Loucy (cell line): ENCODE measurements at regions not wholly inside any gene's neighbourhood (a gene's known extent, or its start where the extent isn't known, plus 50 kb on each side); places are given as distances from the start of the nearest gene placed in this dataset.

Experiments used
- H2AFZ ChIP-seq: fragments of 200-600 bp; sonication (generic); 2 replicates; pipeline ENCODE4 v1.6.0; 2016; ENCODE audit warnings: antibody characterized with exemption, mild to moderate bottlenecking, low read length, moderate library complexity
- H3F3A ChIP-seq: fragments of 200-600 bp; 2 replicates; pipeline ENCODE4 v1.6.0; 2016; ENCODE audit warnings: antibody characterized with exemption, low read depth, mild to moderate bottlenecking
- H3K27me3 ChIP-seq: fragments of 200-600 bp; sonication (generic); 2 replicates; pipeline ENCODE4 v1.6.1; 2014; ENCODE audit warnings: low read length, mild to moderate bottlenecking; ENCODE audit not compliant: insufficient read depth, poor library complexity, severe bottlenecking
- H3K36me3 ChIP-seq: fragments of 200-600 bp; sonication (generic); 2 replicates; pipeline ENCODE4 v1.6.1; 2016; ENCODE audit warnings: low read length; ENCODE audit not compliant: insufficient read depth
- H3K4me1 ChIP-seq: fragments of 200-600 bp; sonication (generic); 2 replicates; pipeline ENCODE4 v1.5.1; 2014; ENCODE audit warnings: low read length, mild to moderate bottlenecking; ENCODE audit not compliant: insufficient read depth, poor library complexity, severe bottlenecking
- H3K4me2 ChIP-seq: fragments of 200-600 bp; sonication (generic); 2 replicates; pipeline ENCODE4 v1.6.0; 2014; ENCODE audit warnings: antibody characterized with exemption, low read length, low read depth, mild to moderate bottlenecking; ENCODE audit not compliant: poor library complexity, severe bottlenecking
- H3K4me3 ChIP-seq: fragments of 200-600 bp; sonication (generic); 2 replicates; pipeline ENCODE4 v1.5.1; 2014; ENCODE audit warnings: low read length, mild to moderate bottlenecking, mixed read lengths; ENCODE audit not compliant: poor library complexity, severe bottlenecking
- H3K79me2 ChIP-seq: fragments of 200-600 bp; sonication (generic); 2 replicates; pipeline ENCODE4 v1.6.1; 2014; ENCODE audit warnings: low read length; ENCODE audit not compliant: insufficient read depth
- H3K9ac ChIP-seq: fragments of 200-600 bp; sonication (generic); 2 replicates; pipeline ENCODE4 v1.6.0; 2014; ENCODE audit warnings: mild to moderate bottlenecking, low read depth, low read length, moderate library complexity; ENCODE audit not compliant: poor library complexity, severe bottlenecking
- H3K9me2 ChIP-seq: fragments of 200-600 bp; sonication (generic); replicated peaks from 2 replicates; pipeline ENCODE4 v1.6.1; 2016; ENCODE audit warnings: low read depth, low read length, mixed read lengths
- H3K9me3 ChIP-seq: fragments of 200-600 bp; sonication (generic); 2 replicates; pipeline ENCODE4 v1.6.1; 2014; ENCODE audit warnings: mild to moderate bottlenecking, antibody characterized with exemption, low read length, low read depth; ENCODE audit not compliant: insufficient read depth
- H4K20me1 ChIP-seq: fragments of 200-600 bp; sonication (generic); 2 replicates; pipeline ENCODE4 v1.6.0; 2014; ENCODE audit warnings: antibody characterized with exemption, low read length, mild to moderate bottlenecking; ENCODE audit not compliant: insufficient read depth, poor library complexity, severe bottlenecking
- EZH2phosphoT487 ChIP-seq: fragments of 200-600 bp; IDR thresholded peaks from 2 replicates; pipeline ENCODE4 v1.6.1; 2018; ENCODE audit warnings: antibody characterized with exemption, mild to moderate bottlenecking, moderate library complexity, borderline replicate concordance
- TF ChIP-seq, protein P1 (sequence below): fragments of 200-600 bp; sonication (generic); conservative IDR thresholded peaks from 2 replicates; pipeline ENCODE4 v1.5.1; 2014; ENCODE audit warnings: mild to moderate bottlenecking, antibody characterized with exemption, low read length

DNA sequence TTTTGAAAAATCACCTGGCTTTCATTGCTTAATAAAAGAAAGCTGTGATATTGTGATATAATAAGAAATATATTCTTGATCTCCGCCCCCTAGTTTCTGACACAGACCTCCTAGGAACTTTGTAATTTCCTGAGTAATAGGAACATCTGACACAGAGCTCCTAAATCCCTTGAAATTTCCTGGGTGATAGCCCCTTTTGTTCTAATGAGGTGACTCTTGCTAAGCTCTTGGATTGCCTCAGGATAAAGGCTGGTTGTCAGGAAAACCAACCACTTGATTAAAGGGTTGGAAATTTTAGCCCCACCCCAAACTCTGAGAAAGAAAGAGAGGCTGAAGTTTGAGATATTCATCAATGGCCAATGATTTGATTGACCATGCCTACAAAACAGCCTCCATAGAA is 326.4 kb upstream of the KIF2B start:
- no peaks in the 10 kb centered on the region for H3K79me2 ChIP-seq
- H4K20me1 ChIP-seq = no peaks in the 10 kb centered on the region
- no peak overlapping the region for H3K4me2 ChIP-seq
- no peaks in the 10 kb centered on the region for H3K9me2 ChIP-seq
- no peaks in the 10 kb centered on the region for H3F3A ChIP-seq
- H3K9me3 ChIP-seq = no peaks in the 10 kb centered on the region
- H3K27me3 ChIP-seq = no peaks in the 10 kb centered on the region
- no peak overlapping the region for H3K4me3 ChIP-seq
- H2AFZ ChIP-seq = no peak overlapping the region
- TF ChIP-seq EZH2phosphoT487 = no peak
- TF ChIP-seq, protein P1, sequence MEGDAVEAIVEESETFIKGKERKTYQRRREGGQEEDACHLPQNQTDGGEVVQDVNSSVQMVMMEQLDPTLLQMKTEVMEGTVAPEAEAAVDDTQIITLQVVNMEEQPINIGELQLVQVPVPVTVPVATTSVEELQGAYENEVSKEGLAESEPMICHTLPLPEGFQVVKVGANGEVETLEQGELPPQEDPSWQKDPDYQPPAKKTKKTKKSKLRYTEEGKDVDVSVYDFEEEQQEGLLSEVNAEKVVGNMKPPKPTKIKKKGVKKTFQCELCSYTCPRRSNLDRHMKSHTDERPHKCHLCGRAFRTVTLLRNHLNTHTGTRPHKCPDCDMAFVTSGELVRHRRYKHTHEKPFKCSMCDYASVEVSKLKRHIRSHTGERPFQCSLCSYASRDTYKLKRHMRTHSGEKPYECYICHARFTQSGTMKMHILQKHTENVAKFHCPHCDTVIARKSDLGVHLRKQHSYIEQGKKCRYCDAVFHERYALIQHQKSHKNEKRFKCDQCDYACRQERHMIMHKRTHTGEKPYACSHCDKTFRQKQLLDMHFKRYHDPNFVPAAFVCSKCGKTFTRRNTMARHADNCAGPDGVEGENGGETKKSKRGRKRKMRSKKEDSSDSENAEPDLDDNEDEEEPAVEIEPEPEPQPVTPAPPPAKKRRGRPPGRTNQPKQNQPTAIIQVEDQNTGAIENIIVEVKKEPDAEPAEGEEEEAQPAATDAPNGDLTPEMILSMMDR = no peak
- H3K4me1 ChIP-seq = no peaks in the 10 kb centered on the region
- no peaks in the 10 kb centered on the region for H3K36me3 ChIP-seq
- H3K9ac ChIP-seq = no peak overlapping the region

DNA sequence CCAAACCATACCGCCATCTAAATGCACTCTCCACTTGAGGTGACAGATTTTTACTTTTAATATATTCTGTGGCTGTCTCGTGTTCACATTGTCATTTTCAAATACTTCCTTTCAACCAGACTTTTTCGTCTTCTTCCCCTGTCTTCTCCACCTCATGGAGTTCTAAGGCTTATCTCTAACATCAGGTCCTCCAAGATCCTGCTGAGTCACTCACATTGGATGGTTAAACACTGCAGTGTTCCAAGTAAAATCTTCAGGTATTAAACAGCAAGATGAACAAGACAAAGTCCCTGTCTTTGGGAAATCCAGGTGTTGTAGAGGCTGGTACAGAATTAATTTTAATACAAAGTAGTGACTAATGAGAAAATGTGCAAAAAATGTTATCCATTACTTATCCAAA is 330.2 kb upstream of the KIF2B start:
- Histone ChIP-seq H3K9ac (no peak overlapping the region), H3K4me2 (no peak overlapping the region), H4K20me1 (no peaks in the 10 kb centered on the region), H3K9me2 (no peaks in the 10 kb centered on the region), H3K4me1 (no peaks in the 10 kb centered on the region), H3K27me3 (no peaks in the 10 kb centered on the region), H3F3A (no peaks in the 10 kb centered on the region), H3K36me3 (no peaks in the 10 kb centered on the region), H3K79me2 (no peaks in the 10 kb centered on the region), H2AFZ (no peak overlapping the region), H3K9me3 (no peaks in the 10 kb centered on the region), H3K4me3 (no peak overlapping the region)
- TF ChIP-seq, protein P1 = no peak
- no peak for TF ChIP-seq EZH2phosphoT487

DNA sequence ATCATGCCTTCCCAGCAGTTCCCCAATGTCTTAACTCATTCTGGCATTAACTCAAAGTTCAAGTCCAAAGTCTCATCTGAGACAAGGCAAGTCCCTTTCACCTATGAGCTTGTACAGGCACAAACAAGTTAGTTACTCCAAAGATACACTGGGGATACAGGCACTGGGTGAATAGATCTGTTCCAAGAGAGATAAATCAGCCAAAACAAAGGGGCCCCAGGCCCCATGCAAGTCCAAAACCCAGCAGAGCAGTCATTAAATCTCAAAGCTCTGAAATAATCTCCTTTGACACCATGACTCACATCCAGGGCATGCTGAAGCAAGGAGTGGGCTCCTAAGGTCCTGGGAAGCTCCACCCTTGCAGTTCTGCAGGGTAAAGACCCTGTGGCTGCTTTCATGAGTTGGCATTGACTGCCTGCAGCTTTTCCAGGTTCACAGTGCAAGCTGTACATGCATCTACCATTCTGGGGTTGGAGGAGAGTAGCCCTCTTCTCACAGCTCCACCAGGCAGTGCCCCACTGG is 332.2 kb upstream of the KIF2B start:
- H3K36me3 ChIP-seq = no peaks in the 10 kb centered on the region
- no peaks in the 10 kb centered on the region for H3K27me3 ChIP-seq
- H2AFZ ChIP-seq = no peak overlapping the region
- H3K4me1 ChIP-seq = no peaks in the 10 kb centered on the region
- H3F3A ChIP-seq = no peaks in the 10 kb centered on the region
- H3K9me3 ChIP-seq = no peaks in the 10 kb centered on the region
- no peaks in the 10 kb centered on the region for H3K9me2 ChIP-seq
- H3K4me2 ChIP-seq = no peak overlapping the region
- H3K9ac ChIP-seq = no peak overlapping the region
- H3K79me2 ChIP-seq = no peaks in the 10 kb centered on the region
- no peaks in the 10 kb centered on the region for H4K20me1 ChIP-seq
- no peak overlapping the region for H3K4me3 ChIP-seq
- no peak for TF ChIP-seq EZH2phosphoT487
- TF ChIP-seq, protein P1 = no peak
